ENCODE measurements at regions not wholly inside any gene's neighbourhood (a gene's known extent, or its start where the extent isn't known, plus 50 kb on each side); places are given as distances from the start of the nearest gene placed in this dataset.

GRCh38 chr4:188603646-188604045, 464.4 kb downstream of the TRIML1 start:
- H3K27me3 ChIP-seq (ENCODE audit: control insufficient read depth in 1 of 2, insufficient read depth in 2 of 2, low read length in 2 of 2), result no peaks in the 10 kb centered on the region

GRCh38 chr4:188606635-188607034, 467.4 kb downstream of the TRIML1 start:
- Histone ChIP-seq H3K27me3 (ENCODE audit: control insufficient read depth in 1 of 2, insufficient read depth in 2 of 2, low read length in 2 of 2) (no peaks in the 10 kb centered on the region), H3K27ac (ENCODE audit: low read depth in 2 of 2, low read length in 1 of 2) (no peak overlapping the region), H3K4me1 (ENCODE audit: control insufficient read depth in 2 of 2, insufficient read depth in 2 of 2, low read length in 1 of 2) (no peaks in the 10 kb centered on the region), H3K4me3 (ENCODE audit: low read depth in 1 of 2, low read length in 2 of 2) (no peak overlapping the region), H3K9me3 (ENCODE audit: control insufficient read depth in 2 of 2, insufficient read depth in 1 of 2, low read depth in 1 of 2, low read length in 1 of 2) (no peaks in the 10 kb centered on the region), H3K36me3 (ENCODE audit: control insufficient read depth in 2 of 2, insufficient read depth in 2 of 2, low read length in 1 of 2) (no peaks in the 10 kb centered on the region)
- WGBS, 2 donors, result 51 to 67% methylated on average over 4 of the region's 4 CpGs

More at GRCh38 chr4:188603646-188604045, 464.4 kb downstream of the TRIML1 start:
- no peaks in the 10 kb centered on the region for H3K4me1 ChIP-seq (ENCODE audit: control insufficient read depth in 2 of 2, insufficient read depth in 2 of 2, low read length in 1 of 2)
- H3K36me3 ChIP-seq (ENCODE audit: control insufficient read depth in 2 of 2, insufficient read depth in 2 of 2, low read length in 1 of 2), result no peaks in the 10 kb centered on the region
- no peak overlapping the region for H3K4me3 ChIP-seq (ENCODE audit: low read depth in 1 of 2, low read length in 2 of 2)
- H3K9me3 ChIP-seq (ENCODE audit: control insufficient read depth in 2 of 2, insufficient read depth in 1 of 2, low read depth in 1 of 2, low read length in 1 of 2), result no peaks in the 10 kb centered on the region
- WGBS, 2 donors, result 86 to 88% methylated on average over 4 of the region's 4 CpGs
- H3K27ac ChIP-seq (ENCODE audit: low read depth in 2 of 2, low read length in 1 of 2), result no peak overlapping the region

- no peak overlapping the region for H3K27ac ChIP-seq (ENCODE audit: low read depth in 2 of 2, low read length in 1 of 2)
- no peaks in the 10 kb centered on the region for H3K9me3 ChIP-seq (ENCODE audit: control insufficient read depth in 2 of 2, insufficient read depth in 1 of 2, low read depth in 1 of 2, low read length in 1 of 2)
- H3K27me3 ChIP-seq (ENCODE audit: control insufficient read depth in 1 of 2, insufficient read depth in 2 of 2, low read length in 2 of 2), result no peaks in the 10 kb centered on the region
- no peak overlapping the region for H3K4me3 ChIP-seq (ENCODE audit: low read depth in 1 of 2, low read length in 2 of 2)
- no peaks in the 10 kb centered on the region for H3K4me1 ChIP-seq (ENCODE audit: control insufficient read depth in 2 of 2, insufficient read depth in 2 of 2, low read length in 1 of 2)
- 70 to 73% methylated on average over 3 of the region's 3 CpGs for WGBS, 2 donors
- no peaks in the 10 kb centered on the region for H3K36me3 ChIP-seq (ENCODE audit: control insufficient read depth in 2 of 2, insufficient read depth in 2 of 2, low read length in 1 of 2)
Measured at GRCh38 chr4:188611143-188611542, 471.9 kb downstream of the TRIML1 start.

GRCh38 chr4:188612659-188613058, 473.4 kb downstream of the TRIML1 start:
- Histone ChIP-seq H3K27ac (ENCODE audit: low read depth in 2 of 2, low read length in 1 of 2) (no peak overlapping the region), H3K4me3 (ENCODE audit: low read depth in 1 of 2, low read length in 2 of 2) (no peak overlapping the region), H3K4me1 (ENCODE audit: control insufficient read depth in 2 of 2, insufficient read depth in 2 of 2, low read length in 1 of 2) (no peaks in the 10 kb centered on the region), H3K9me3 (ENCODE audit: control insufficient read depth in 2 of 2, insufficient read depth in 1 of 2, low read depth in 1 of 2, low read length in 1 of 2) (no peaks in the 10 kb centered on the region), H3K27me3 (ENCODE audit: control insufficient read depth in 1 of 2, insufficient read depth in 2 of 2, low read length in 2 of 2) (no peaks in the 10 kb centered on the region), H3K36me3 (ENCODE audit: control insufficient read depth in 2 of 2, insufficient read depth in 2 of 2, low read length in 1 of 2) (no peaks in the 10 kb centered on the region)
- WGBS, 2 donors, result 58 to 65% methylated on average over 2 of the region's 2 CpGs

- 89% methylated on average over 1 of the region's 1 CpG for WGBS, 2 donors
- Histone ChIP-seq H3K4me1 (ENCODE audit: control insufficient read depth in 2 of 2, insufficient read depth in 2 of 2, low read length in 1 of 2) (no peaks in the 10 kb centered on the region), H3K27ac (ENCODE audit: low read depth in 2 of 2, low read length in 1 of 2) (no peak overlapping the region), H3K36me3 (ENCODE audit: control insufficient read depth in 2 of 2, insufficient read depth in 2 of 2, low read length in 1 of 2) (no peaks in the 10 kb centered on the region), H3K27me3 (ENCODE audit: control insufficient read depth in 1 of 2, insufficient read depth in 2 of 2, low read length in 2 of 2) (no peaks in the 10 kb centered on the region), H3K9me3 (ENCODE audit: control insufficient read depth in 2 of 2, insufficient read depth in 1 of 2, low read depth in 1 of 2, low read length in 1 of 2) (no peaks in the 10 kb centered on the region), H3K4me3 (ENCODE audit: low read depth in 1 of 2, low read length in 2 of 2) (no peak overlapping the region)
Measured at GRCh38 chr4:188613976-188614375, 474.7 kb downstream of the TRIML1 start.

GRCh38 chr4:188619456-188620149, 480.4 kb downstream of the TRIML1 start:
- 62 to 66% methylated on average over 18 of the region's 18 CpGs for WGBS, 2 donors
- Histone ChIP-seq H3K27me3 (ENCODE audit: control insufficient read depth in 1 of 2, insufficient read depth in 2 of 2, low read length in 2 of 2) (no peaks in the 10 kb centered on the region), H3K27ac (ENCODE audit: low read depth in 2 of 2, low read length in 1 of 2) (no peak overlapping the region), H3K36me3 (ENCODE audit: control insufficient read depth in 2 of 2, insufficient read depth in 2 of 2, low read length in 1 of 2) (no peaks in the 10 kb centered on the region), H3K4me1 (ENCODE audit: control insufficient read depth in 2 of 2, insufficient read depth in 2 of 2, low read length in 1 of 2) (no peaks in the 10 kb centered on the region), H3K9me3 (ENCODE audit: control insufficient read depth in 2 of 2, insufficient read depth in 1 of 2, low read depth in 1 of 2, low read length in 1 of 2) (no peaks in the 10 kb centered on the region), H3K4me3 (ENCODE audit: low read depth in 1 of 2, low read length in 2 of 2) (no peak overlapping the region)

- no peak overlapping the region for H3K27ac ChIP-seq (ENCODE audit: low read depth in 2 of 2, low read length in 1 of 2)
Measured at GRCh38 chr4:188620608-188621007, 481.4 kb downstream of the TRIML1 start.

GRCh38 chr4:188623314-188623854, 484.1 kb downstream of the TRIML1 start:
- WGBS, 2 donors, result 67 to 70% methylated on average over 4 of the region's 4 CpGs
- Histone ChIP-seq H3K27ac (ENCODE audit: low read depth in 2 of 2, low read length in 1 of 2) (no peak overlapping the region), H3K36me3 (ENCODE audit: control insufficient read depth in 2 of 2, insufficient read depth in 2 of 2, low read length in 1 of 2) (no peaks in the 10 kb centered on the region), H3K27me3 (ENCODE audit: control insufficient read depth in 1 of 2, insufficient read depth in 2 of 2, low read length in 2 of 2) (no peaks in the 10 kb centered on the region), H3K4me1 (ENCODE audit: control insufficient read depth in 2 of 2, insufficient read depth in 2 of 2, low read length in 1 of 2) (no peaks in the 10 kb centered on the region), H3K9me3 (ENCODE audit: control insufficient read depth in 2 of 2, insufficient read depth in 1 of 2, low read depth in 1 of 2, low read length in 1 of 2) (no peaks in the 10 kb centered on the region), H3K4me3 (ENCODE audit: low read depth in 1 of 2, low read length in 2 of 2) (no peak overlapping the region)

More at GRCh38 chr4:188620608-188621007, 481.4 kb downstream of the TRIML1 start:
- no peak overlapping the region for H3K4me3 ChIP-seq (ENCODE audit: low read depth in 1 of 2, low read length in 2 of 2)
- no peaks in the 10 kb centered on the region for H3K27me3 ChIP-seq (ENCODE audit: control insufficient read depth in 1 of 2, insufficient read depth in 2 of 2, low read length in 2 of 2)
- WGBS, 2 donors, result 66 to 73% methylated on average over 2 of the region's 2 CpGs
- H3K9me3 ChIP-seq (ENCODE audit: control insufficient read depth in 2 of 2, insufficient read depth in 1 of 2, low read depth in 1 of 2, low read length in 1 of 2), result no peaks in the 10 kb centered on the region
- H3K36me3 ChIP-seq (ENCODE audit: control insufficient read depth in 2 of 2, insufficient read depth in 2 of 2, low read length in 1 of 2), result no peaks in the 10 kb centered on the region
- H3K4me1 ChIP-seq (ENCODE audit: control insufficient read depth in 2 of 2, insufficient read depth in 2 of 2, low read length in 1 of 2), result no peaks in the 10 kb centered on the region

- H3K9me3 ChIP-seq (ENCODE audit: control insufficient read depth in 2 of 2, insufficient read depth in 1 of 2, low read depth in 1 of 2, low read length in 1 of 2), result no peaks in the 10 kb centered on the region
- H3K27me3 ChIP-seq (ENCODE audit: control insufficient read depth in 1 of 2, insufficient read depth in 2 of 2, low read length in 2 of 2), result no peaks in the 10 kb centered on the region
- H3K36me3 ChIP-seq (ENCODE audit: control insufficient read depth in 2 of 2, insufficient read depth in 2 of 2, low read length in 1 of 2), result no peaks in the 10 kb centered on the region
- no peak overlapping the region for H3K4me3 ChIP-seq (ENCODE audit: low read depth in 1 of 2, low read length in 2 of 2)
- H3K4me1 ChIP-seq (ENCODE audit: control insufficient read depth in 2 of 2, insufficient read depth in 2 of 2, low read length in 1 of 2), result no peaks in the 10 kb centered on the region
- no peak overlapping the region for H3K27ac ChIP-seq (ENCODE audit: low read depth in 2 of 2, low read length in 1 of 2)
- WGBS, 2 donors, result 21 to 33% methylated on average over 4 of the region's 4 CpGs
Measured at GRCh38 chr4:188624370-188624769, 485.1 kb downstream of the TRIML1 start.

- H3K4me1 ChIP-seq (ENCODE audit: control insufficient read depth in 2 of 2, insufficient read depth in 2 of 2, low read length in 1 of 2), result no peaks in the 10 kb centered on the region
- H3K4me3 ChIP-seq (ENCODE audit: low read depth in 1 of 2, low read length in 2 of 2), result no peak overlapping the region
- H3K27me3 ChIP-seq (ENCODE audit: control insufficient read depth in 1 of 2, insufficient read depth in 2 of 2, low read length in 2 of 2), result no peaks in the 10 kb centered on the region
- 75 to 86% methylated on average over 1 of the region's 1 CpG for WGBS, 2 donors
- H3K36me3 ChIP-seq (ENCODE audit: control insufficient read depth in 2 of 2, insufficient read depth in 2 of 2, low read length in 1 of 2), result no peaks in the 10 kb centered on the region
- no peak overlapping the region for H3K27ac ChIP-seq (ENCODE audit: low read depth in 2 of 2, low read length in 1 of 2)
- H3K9me3 ChIP-seq (ENCODE audit: control insufficient read depth in 2 of 2, insufficient read depth in 1 of 2, low read depth in 1 of 2, low read length in 1 of 2), result peaks cover 3 to 8% of the 10 kb centered on the region in 2 donors
Measured at GRCh38 chr4:188627892-188628291, 488.7 kb downstream of the TRIML1 start.

Data from esophagus (tissue), 2 donors.